ENCODE measurements at regions not wholly inside any gene's neighbourhood (a gene's known extent, or its start where the extent isn't known, plus 50 kb on each side); places are given as distances from the start of the nearest gene placed in this dataset.
A peak's percentile ranks its signal among the peaks of the same experiment; 100 is the strongest.
"Not testable (repeated sequence)": the region's sequence is repeated elsewhere in the genome, so short reads cannot be mapped to it uniquely, and the experiment has no call there.

- H3K27me3 Mint-ChIP-seq: peaks cover 15% of the 10 kb centered on the region
- H3K4me3 Mint-ChIP-seq: peak overlapping the region; percentile 81
- H3K4me1 Mint-ChIP-seq (ENCODE audit: low read depth): peaks cover 11% of the 10 kb centered on the region
- peaks cover 3% of the 10 kb centered on the region for H3K36me3 Mint-ChIP-seq
- H3K9me3 Mint-ChIP-seq (ENCODE audit: low read depth): no peaks in the 10 kb centered on the region
- H3K27ac Mint-ChIP-seq: no peak overlapping the region
Observed at GRCh38 chr17:21510686-21511362, 134.7 kb downstream of the KCNJ12 start.

- Mint-ChIP-seq H3K4me1 (ENCODE audit: low read depth) (peaks cover 11% of the 10 kb centered on the region), H3K27me3 (peaks cover 15% of the 10 kb centered on the region), H3K9me3 (ENCODE audit: low read depth) (no peaks in the 10 kb centered on the region), H3K36me3 (peaks cover 3% of the 10 kb centered on the region), H3K27ac (no peak overlapping the region), H3K4me3 (peak overlapping the region; percentile 81)
Observed at GRCh38 chr17:21511363-21512195, 135.4 kb downstream of the KCNJ12 start.

DNA sequence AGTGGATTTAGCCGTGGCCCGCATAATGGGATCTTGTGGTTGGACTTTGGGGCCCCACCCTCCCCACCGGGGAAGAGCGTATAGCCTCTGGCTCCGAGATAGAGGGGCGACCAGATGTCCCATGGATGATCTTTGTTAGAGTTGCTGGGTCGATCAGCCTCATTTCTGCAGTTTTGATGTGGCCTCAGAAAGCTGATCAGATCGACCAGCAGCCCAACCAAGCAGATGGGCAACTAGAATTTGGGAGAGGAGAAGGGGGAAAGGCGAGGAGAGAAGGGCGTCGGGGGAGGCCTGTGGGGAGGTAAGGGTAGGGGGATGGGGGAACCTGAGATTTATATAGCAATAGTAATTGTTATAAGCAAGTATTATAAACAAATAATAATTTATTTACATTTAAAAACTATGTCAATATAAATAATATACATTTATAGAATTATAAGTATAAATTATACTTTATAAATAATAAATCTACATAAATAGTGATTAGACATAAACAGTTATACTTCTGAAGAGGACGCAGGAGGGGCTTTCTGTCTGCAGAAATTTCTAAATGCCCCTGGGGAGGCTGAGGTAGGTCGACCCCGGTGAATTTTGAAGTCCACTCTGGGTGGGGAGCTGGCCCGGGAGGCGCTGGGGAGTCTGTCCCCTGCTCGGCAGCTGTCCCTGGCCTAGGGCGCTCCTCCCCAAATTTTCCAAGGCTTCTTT, 136.3 kb downstream of the KCNJ12 start:
- H3K9me3 Mint-ChIP-seq (ENCODE audit: low read depth): no peaks in the 10 kb centered on the region
- peaks cover 3% of the 10 kb centered on the region for H3K36me3 Mint-ChIP-seq
- peaks cover 15% of the 10 kb centered on the region for H3K27me3 Mint-ChIP-seq
- H3K27ac Mint-ChIP-seq: no peak overlapping the region
- H3K4me3 Mint-ChIP-seq: peak overlapping the region; percentile 81
- peaks cover 11% of the 10 kb centered on the region for H3K4me1 Mint-ChIP-seq (ENCODE audit: low read depth)

DNA sequence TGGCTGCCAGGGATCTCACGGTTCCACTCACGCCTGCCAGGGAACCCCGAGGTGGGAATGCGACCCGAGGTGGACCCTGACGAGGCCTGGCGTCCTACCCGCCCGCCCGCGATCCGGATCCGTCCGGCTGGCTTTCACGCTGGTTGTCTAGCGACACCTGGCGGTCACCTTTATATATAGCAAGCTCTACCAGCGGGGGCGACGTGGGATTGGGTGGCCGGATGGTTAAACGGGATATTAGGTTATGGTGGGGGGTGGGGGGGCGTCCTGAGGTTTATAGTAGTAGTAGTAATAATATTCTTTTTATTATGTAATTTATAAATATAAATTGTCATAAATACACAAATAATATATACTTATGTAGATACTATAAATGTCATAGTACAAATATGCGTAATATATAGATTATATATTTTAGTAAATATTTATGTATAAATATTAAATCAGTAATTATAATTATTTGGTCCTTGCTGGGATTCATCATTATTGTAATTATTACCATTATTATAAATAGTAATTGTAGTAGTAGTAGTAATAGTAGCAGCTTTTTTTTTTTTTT, 136.9 kb downstream of the KCNJ12 start:
- H3K4me3 Mint-ChIP-seq: peak overlapping the region; percentile 42

GRCh38 chr17:21514567-21514966, 138.4 kb downstream of the KCNJ12 start:
- Mint-ChIP-seq H3K4me1 (ENCODE audit: low read depth) (peaks cover 11% of the 10 kb centered on the region), H3K27me3 (peaks cover 12% of the 10 kb centered on the region)
- H3K36me3 Mint-ChIP-seq; H3K4me3 Mint-ChIP-seq; H3K9me3 Mint-ChIP-seq (ENCODE audit: low read depth); H3K27ac Mint-ChIP-seq: not testable (repeated sequence)

More for the DNA sequence above, 136.9 kb downstream of the KCNJ12 start:
- Mint-ChIP-seq H3K4me1 (ENCODE audit: low read depth) (peaks cover 11% of the 10 kb centered on the region), H3K27ac (no peak overlapping the region), H3K27me3 (peaks cover 15% of the 10 kb centered on the region), H3K9me3 (ENCODE audit: low read depth) (no peaks in the 10 kb centered on the region), H3K36me3 (peaks cover 3% of the 10 kb centered on the region)

GRCh38 chr17:21517538-21518293, 141.6 kb downstream of the KCNJ12 start:
- Mint-ChIP-seq H3K27me3 (peaks cover 2% of the 10 kb centered on the region), H3K36me3 (no peaks in the 10 kb centered on the region), H3K27ac (no peak overlapping the region), H3K4me1 (ENCODE audit: low read depth) (peaks cover 2% of the 10 kb centered on the region), H3K9me3 (ENCODE audit: low read depth) (no peaks in the 10 kb centered on the region), H3K4me3 (no peak overlapping the region)

DNA sequence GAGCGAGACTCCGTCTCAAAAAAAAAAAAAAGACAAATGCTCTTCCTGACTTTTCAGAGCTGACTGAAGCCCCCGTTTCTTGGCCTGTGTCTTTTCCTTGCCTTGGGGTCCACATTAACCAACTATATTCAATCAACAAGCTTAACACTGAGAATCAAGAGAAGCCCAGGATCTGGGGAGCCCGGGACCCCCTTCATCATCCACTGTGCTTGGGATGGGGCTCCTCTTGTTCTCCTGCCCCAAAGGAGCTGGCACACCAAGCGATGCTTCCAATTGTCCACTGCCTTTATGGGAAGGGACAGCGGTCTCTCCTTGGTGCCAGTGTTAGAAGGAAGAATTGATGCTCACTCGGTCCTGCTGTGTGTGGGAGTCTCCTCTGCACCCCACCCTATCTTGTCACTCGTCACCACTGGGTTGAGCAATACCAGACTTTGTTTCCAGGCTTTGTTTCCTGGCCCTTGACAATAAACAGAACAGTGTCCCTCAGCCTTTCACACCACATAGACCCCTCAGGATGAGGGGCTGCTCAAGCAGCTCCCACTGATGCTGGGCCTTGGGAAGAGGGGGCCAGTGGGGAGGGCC, 146.7 kb downstream of the KCNJ12 start:
- Mint-ChIP-seq H3K27me3 (peaks cover 3% of the 10 kb centered on the region), H3K36me3 (no peaks in the 10 kb centered on the region), H3K4me1 (ENCODE audit: low read depth) (no peaks in the 10 kb centered on the region), H3K27ac (no peak overlapping the region), H3K4me3 (no peak overlapping the region), H3K9me3 (ENCODE audit: low read depth) (no peaks in the 10 kb centered on the region)

DNA sequence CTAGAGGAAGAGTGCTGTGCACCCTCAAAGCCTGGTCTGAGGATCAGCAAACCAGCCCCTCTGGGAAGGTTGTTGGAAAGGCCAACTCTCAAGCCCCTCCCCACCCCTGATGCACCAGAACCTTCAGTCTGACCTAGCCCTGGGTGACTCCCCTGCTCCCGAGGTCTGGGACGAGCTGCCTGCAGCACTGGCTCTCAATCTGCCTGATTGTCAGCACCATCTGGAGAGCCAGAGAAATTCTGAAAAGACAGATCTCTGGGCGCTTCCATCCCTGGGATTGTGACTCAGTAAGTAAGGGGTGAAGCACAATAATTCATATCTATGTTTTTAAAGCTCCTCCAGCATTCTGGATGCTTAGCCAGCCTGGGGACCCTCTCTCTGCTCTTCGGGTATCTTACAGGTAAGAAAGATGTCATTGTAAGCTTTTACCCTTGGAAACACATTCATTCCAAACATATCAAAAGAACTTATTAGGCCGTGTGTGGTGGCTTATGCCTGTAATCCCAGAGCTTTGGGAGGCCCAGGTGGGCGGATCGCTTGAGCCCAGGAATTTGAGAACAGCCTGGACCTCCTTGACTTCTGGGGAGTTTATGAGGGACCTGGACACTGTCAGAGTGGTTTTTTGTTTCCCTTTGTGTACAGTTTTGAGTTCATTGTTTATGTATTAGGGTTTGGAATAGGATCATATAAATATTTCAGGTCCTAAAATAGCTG, 147.5 kb downstream of the KCNJ12 start:
- Mint-ChIP-seq H3K4me3 (no peak overlapping the region), H3K27ac (no peak overlapping the region), H3K4me1 (ENCODE audit: low read depth) (no peaks in the 10 kb centered on the region), H3K9me3 (ENCODE audit: low read depth) (no peaks in the 10 kb centered on the region), H3K36me3 (no peaks in the 10 kb centered on the region), H3K27me3 (peaks cover 3% of the 10 kb centered on the region)

DNA sequence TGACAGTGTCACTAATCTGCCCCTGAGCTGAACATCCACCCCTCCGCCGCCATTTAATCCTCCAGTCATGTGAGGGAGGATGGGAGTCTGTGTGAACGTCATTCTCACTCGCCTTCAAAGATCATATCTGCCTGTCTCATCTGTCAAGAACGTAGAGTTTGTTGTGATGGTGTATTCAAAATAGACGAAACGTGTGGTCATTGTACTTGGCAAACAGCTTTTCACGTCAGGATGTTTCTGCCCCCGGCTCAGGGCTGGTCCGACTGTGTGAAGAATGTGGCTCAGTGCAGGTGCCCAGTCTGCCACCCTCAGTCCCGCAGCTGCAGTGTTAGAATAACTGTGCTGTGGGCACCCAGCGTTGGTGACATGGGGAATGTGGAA, 148.0 kb downstream of the KCNJ12 start:
- H3K27ac Mint-ChIP-seq: no peak overlapping the region
- H3K36me3 Mint-ChIP-seq: no peaks in the 10 kb centered on the region
- no peaks in the 10 kb centered on the region for H3K9me3 Mint-ChIP-seq (ENCODE audit: low read depth)
- H3K27me3 Mint-ChIP-seq: peaks cover 3% of the 10 kb centered on the region
- H3K4me3 Mint-ChIP-seq: no peak overlapping the region
- H3K4me1 Mint-ChIP-seq (ENCODE audit: low read depth): no peaks in the 10 kb centered on the region

DNA sequence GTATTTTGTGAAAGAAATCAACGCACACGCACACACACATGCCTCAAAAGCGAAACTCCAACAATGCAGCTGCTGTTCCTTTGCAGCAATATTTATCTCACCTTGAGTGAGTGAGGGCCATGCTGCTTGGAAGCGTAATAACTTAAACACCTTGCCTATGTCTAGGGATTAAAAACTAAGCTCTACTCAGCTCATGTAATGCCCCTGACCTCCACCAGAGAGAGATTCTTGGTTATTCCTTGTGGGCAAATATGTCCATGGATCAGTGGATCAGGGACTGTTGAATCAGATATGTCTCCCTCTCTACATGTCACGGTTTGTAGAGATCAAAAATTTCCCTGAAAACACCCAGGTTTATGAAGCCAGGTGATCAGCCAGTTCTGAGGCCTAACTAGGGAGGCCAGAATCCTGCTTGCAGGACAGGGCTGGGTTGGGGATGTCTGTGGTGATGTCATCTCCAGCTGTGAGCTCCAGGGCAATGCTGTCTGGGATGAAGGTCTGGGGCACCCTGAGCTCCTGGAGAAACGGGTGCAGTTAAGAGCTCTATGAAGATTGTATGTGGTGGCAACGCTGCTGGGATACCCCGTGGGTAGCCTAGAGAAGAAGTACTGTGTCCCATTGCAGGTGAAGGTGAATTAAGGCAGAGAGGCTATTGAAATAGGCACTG, 149.4 kb downstream of the KCNJ12 start:
- Mint-ChIP-seq H3K9me3 (ENCODE audit: low read depth) (no peaks in the 10 kb centered on the region), H3K27me3 (peaks cover 1% of the 10 kb centered on the region), H3K4me3 (no peak overlapping the region), H3K27ac (no peak overlapping the region), H3K4me1 (ENCODE audit: low read depth) (no peaks in the 10 kb centered on the region), H3K36me3 (no peaks in the 10 kb centered on the region)

DNA sequence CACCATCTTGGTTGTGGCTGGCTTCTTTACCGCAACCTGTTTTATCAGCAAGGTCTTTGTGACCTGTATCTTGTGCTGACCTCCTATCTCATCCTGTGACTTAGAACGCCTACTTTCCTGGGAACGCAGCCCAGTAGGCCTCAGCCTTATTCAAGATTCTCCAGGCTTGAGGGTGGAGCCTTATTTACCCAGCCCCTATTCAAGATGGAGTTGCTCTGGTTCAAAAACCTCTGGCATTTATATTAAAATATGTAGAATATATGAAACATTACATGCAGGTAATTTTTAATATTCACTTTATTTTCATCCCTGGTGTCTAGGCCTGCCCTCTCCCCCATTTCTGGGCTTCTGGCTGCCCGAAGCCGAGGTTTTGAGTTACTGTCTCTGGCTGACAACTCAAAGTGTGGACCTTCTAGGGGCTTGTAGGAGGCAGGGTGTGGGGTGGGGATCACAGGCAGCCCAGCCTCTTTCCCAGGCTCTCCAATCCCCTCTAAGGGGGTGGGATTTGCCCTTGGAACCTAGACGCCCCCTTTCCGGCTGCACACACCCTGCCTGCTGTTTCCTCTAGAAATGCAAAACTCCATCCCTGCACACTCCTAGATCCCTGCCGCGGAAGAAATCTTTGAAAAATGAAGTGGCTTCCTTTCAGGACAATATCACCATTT, 152.0 kb downstream of the KCNJ12 start:
- no peak overlapping the region for H3K27ac Mint-ChIP-seq
- no peaks in the 10 kb centered on the region for H3K9me3 Mint-ChIP-seq (ENCODE audit: low read depth)
- H3K4me3 Mint-ChIP-seq: no peak overlapping the region
- peaks cover 11% of the 10 kb centered on the region for H3K4me1 Mint-ChIP-seq (ENCODE audit: low read depth)
- H3K36me3 Mint-ChIP-seq: peaks cover 5% of the 10 kb centered on the region
- H3K27me3 Mint-ChIP-seq: no peaks in the 10 kb centered on the region

DNA sequence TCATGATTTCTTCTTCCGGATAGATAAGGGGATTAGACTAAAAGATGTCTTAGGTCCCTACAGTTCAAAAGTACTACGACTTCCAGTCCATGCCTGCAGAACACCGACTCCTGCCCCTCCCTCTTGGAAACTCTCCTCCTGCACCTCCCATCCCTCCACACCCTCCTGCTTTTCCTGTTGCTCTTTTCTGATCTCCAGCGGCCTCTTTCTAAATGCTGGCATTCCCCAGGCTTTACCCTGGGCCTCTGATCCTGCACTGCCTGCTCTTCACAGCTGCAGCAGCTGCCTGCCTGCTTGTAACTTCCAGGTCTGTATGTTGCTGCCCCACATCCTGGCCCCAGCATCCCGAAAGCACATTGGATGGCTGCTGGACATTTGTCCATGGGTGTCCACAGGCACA, 154.2 kb downstream of the KCNJ12 start:
- Mint-ChIP-seq H3K4me1 (ENCODE audit: low read depth) (peaks cover 15% of the 10 kb centered on the region), H3K9me3 (ENCODE audit: low read depth) (no peaks in the 10 kb centered on the region), H3K27ac (no peak overlapping the region), H3K36me3 (peaks cover 9% of the 10 kb centered on the region), H3K4me3 (no peak overlapping the region), H3K27me3 (no peaks in the 10 kb centered on the region)

- H3K27ac Mint-ChIP-seq: no peak overlapping the region
- no peaks in the 10 kb centered on the region for H3K9me3 Mint-ChIP-seq (ENCODE audit: low read depth)
- H3K36me3 Mint-ChIP-seq: peaks cover 11% of the 10 kb centered on the region
- no peak overlapping the region for H3K4me3 Mint-ChIP-seq
- H3K27me3 Mint-ChIP-seq: no peaks in the 10 kb centered on the region
- H3K4me1 Mint-ChIP-seq (ENCODE audit: low read depth): peaks cover 15% of the 10 kb centered on the region
Observed at GRCh38 chr17:21530841-21531240, 154.7 kb downstream of the KCNJ12 start.
